Cardiac fibroblast (primary cell): ENCODE measurements at regions not wholly inside any gene's neighbourhood (a gene's known extent, or its start where the extent isn't known, plus 50 kb on each side); places are given as distances from the start of the nearest gene placed in this dataset.
A peak's percentile ranks its signal among the peaks of the same experiment; 100 is the strongest.

ENCODE experiments used
- DNase-seq, 2 donors: peaks; one replicate each; pipeline versions ENCODE4 v3.0.0 to v3.0.0-alpha.2; 2010; ENCODE audit warnings: low read depth in 2 of 2
- H3K4me3 ChIP-seq, 2 donors: replicated peaks in 1 of 2; 1 replicate in 1 of 2; 2 replicates in 1 of 2; pipeline ENCODE4 v1.5.1; 2011; ENCODE audit warnings: low read depth in 2 of 2, low read length in 2 of 2, mild to moderate bottlenecking in 2 of 2, moderate library complexity in 1 of 2
- CTCF ChIP-seq: IDR thresholded peaks from one replicate; pipeline ENCODE4 v1.5.1; 2011; ENCODE audit warnings: low read depth, mild to moderate bottlenecking, low read length, inconsistent platforms

- peak in 1 of 2 donors; percentile 4 for DNase-seq
- H3K4me3 ChIP-seq = no peak overlapping the region
- TF ChIP-seq CTCF = no peak
Measured at GRCh38 chr20:56711018-56711417, 81.9 kb downstream of the TFAP2C start.

- no peak for DNase-seq
- TF ChIP-seq CTCF = no peak
- no peak overlapping the region for H3K4me3 ChIP-seq
Measured at GRCh38 chr20:56715309-56715708, 86.2 kb downstream of the TFAP2C start.

- no peak overlapping the region for H3K4me3 ChIP-seq
- no peak for DNase-seq
- no peak for TF ChIP-seq CTCF
Measured at GRCh38 chr20:56715902-56716519, 86.9 kb downstream of the TFAP2C start.

GRCh38 chr20:56716806-56717205 is 87.7 kb downstream of the TFAP2C start:
- H3K4me3 ChIP-seq = no peak overlapping the region
- no peak for TF ChIP-seq CTCF
- no peak for DNase-seq

GRCh38 chr20:56718816-56719215 is 89.7 kb downstream of the TFAP2C start:
- no peak for DNase-seq
- H3K4me3 ChIP-seq = no peak overlapping the region
- no peak for TF ChIP-seq CTCF

- no peak for TF ChIP-seq CTCF
- DNase-seq = no peak
- H3K4me3 ChIP-seq = no peak overlapping the region
Measured at GRCh38 chr20:56720620-56721213, 91.6 kb downstream of the TFAP2C start.

GRCh38 chr20:56722042-56722441 is 92.9 kb downstream of the TFAP2C start:
- H3K4me3 ChIP-seq = no peak overlapping the region
- no peak for TF ChIP-seq CTCF
- no peak for DNase-seq
